ENCODE measurements at regions not wholly inside any gene's neighbourhood (a gene's known extent, or its start where the extent isn't known, plus 50 kb on each side); places are given as distances from the start of the nearest gene placed in this dataset.

DNA sequence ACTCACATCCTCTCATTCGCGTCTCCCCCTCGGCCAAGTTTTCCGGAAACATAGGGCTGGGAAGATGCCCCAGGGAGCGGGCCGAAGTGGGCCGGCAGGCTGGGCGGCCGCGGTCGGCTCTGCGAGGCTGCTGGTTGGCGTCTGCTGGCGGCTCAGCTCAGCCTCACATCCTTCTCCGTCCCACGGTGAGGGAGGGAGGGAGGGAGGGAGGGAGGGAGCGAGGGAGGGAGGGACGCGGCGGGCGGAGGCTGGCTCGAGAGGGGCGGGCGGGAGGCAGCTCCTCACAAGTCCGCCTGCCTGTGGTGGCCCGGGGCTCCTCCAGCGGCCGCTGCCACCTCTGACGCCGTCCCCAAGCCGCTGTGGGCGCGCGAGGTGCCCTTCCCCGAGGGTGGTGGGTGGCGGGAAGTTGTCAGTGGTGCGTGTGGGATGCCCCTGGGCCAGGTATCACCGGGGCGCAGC is 93.8 kb downstream of the RFLNA start:
- TF ChIP-seq, protein P1, sequence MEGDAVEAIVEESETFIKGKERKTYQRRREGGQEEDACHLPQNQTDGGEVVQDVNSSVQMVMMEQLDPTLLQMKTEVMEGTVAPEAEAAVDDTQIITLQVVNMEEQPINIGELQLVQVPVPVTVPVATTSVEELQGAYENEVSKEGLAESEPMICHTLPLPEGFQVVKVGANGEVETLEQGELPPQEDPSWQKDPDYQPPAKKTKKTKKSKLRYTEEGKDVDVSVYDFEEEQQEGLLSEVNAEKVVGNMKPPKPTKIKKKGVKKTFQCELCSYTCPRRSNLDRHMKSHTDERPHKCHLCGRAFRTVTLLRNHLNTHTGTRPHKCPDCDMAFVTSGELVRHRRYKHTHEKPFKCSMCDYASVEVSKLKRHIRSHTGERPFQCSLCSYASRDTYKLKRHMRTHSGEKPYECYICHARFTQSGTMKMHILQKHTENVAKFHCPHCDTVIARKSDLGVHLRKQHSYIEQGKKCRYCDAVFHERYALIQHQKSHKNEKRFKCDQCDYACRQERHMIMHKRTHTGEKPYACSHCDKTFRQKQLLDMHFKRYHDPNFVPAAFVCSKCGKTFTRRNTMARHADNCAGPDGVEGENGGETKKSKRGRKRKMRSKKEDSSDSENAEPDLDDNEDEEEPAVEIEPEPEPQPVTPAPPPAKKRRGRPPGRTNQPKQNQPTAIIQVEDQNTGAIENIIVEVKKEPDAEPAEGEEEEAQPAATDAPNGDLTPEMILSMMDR (IDR thresholded peaks at IDR 0.05; ENCODE audit: borderline replicate concordance, insufficient read depth, low read depth, low read length) = no peak
- H3K4me3 ChIP-seq (ENCODE audit: low read depth, low read length) = peak overlapping the region; percentile 31

DNA sequence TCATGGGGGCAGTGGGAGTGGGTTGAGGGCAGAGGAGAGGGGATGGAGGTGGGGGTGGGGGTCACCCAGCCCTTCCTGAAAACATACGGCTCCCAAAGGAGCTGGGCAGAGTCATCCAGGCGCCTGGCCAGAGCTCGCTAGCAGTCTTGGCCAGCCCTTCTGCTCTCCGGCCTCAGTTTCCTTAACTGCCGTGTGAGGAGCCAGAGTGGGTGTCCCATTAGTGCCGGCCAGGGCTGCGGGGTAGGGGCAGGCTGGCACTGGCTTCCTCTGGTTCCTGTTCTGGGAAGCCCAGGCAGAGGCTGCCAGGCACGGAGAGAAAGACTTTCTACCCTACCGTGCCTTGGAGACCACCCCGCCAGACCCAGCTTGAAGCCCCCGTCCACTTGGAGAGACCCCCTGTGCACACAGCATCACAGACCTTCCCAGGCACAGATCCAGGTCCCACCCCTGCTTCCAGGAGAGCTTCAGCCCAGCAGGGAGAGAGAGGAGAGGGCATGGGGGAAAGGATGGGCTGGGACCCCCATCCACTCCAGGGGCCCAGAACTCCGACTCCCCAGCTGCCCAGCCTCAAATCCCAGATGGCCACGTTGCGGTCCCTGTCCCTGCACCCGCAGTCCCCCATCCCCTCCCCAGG is 93.3 kb downstream of the RFLNA start:
- H3K4me3 ChIP-seq (ENCODE audit: low read depth, low read length) = no peak overlapping the region
- TF ChIP-seq, protein P1 (IDR thresholded peaks at IDR 0.05; ENCODE audit: borderline replicate concordance, insufficient read depth, low read depth, low read length) = no peak

DNA sequence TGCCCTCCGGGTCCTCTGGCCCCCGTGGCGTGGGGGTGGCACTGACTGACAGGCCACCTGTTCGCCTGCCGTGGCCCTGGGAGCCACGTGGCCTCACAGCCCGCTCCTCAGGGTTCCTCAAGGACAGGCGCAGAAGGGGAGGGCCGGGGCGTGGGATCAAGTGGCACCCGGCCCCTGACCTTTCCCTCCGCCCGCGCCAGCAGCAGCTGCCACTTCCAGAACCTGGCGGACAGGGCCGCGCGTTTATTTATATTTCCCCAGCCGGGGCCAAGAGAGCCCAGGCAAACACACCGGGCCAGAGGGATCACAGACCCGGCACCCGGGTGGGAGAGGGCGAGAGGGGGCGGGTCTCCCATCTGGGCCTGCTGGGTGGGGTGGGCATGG is 92.6 kb downstream of the RFLNA start:
- TF ChIP-seq, protein P1 (IDR thresholded peaks at IDR 0.05; ENCODE audit: borderline replicate concordance, insufficient read depth, low read depth, low read length) = no peak
- H3K4me3 ChIP-seq (ENCODE audit: low read depth, low read length) = no peak overlapping the region

DNA sequence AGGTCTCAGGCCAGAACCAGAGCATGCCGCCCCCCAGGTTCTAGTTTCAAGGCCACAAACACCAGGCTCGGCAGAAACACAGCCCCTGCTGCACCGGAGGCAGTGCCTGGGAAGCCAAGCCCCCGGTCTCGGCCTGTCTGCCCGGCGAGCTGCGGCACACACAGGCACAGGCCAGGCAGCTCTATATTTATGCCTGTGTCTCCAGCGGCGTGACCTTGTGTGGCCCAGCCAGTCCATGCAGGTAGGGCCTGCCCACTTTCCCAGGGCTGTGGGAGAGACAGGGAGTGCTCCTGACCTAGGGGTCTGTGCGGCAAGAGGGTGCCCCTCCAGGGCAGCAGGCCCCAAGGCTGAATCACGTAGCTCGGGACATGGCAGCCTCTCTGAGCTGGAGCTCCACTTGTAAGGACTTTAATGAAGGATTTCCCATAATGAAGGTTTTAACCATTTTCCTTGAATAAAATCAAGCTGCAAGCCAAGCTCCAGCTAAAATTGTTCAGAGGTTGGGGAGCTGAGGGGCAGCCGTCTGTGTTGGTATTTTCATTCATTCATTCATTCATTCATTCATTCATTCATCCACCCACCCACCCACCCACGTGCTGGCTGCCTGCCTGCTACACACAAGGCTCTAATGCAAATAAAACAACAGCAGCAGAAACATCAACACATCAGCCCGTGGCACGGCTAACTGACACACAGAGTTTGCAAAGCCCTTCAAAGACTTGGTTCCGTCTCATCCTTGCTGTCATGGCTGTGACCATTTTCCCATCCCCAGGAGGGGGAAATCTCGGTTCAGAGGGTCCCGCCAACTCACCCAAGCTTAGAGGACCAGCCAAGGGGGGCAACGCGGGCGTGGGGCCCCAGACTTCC is 92.0 kb downstream of the RFLNA start:
- TF ChIP-seq, protein P1 (IDR thresholded peaks at IDR 0.05; ENCODE audit: borderline replicate concordance, insufficient read depth, low read depth, low read length) = no peak
- H3K4me3 ChIP-seq (ENCODE audit: low read depth, low read length) = no peak overlapping the region

DNA sequence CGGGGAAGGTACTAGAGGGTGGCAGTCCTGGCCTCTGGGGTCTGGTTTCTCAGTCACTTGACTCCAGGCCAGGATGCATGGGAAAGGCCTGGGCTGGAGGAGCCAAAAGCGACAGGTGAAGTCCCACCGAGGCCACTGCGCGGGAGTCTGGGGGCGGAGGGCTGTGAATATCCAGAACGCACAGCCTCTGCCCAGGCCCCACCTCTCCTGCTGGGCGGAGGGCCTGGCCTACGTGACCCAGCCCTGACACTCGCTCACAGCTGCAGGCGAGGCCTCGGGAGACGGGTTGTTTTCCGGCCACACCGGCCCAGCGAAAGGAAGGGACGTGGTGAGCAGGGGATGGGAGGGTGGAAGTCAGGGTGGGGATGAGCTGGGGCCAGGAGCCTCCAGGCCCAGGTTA is 91.2 kb downstream of the RFLNA start:
- H3K4me3 ChIP-seq (ENCODE audit: low read depth, low read length) = no peak overlapping the region

DNA sequence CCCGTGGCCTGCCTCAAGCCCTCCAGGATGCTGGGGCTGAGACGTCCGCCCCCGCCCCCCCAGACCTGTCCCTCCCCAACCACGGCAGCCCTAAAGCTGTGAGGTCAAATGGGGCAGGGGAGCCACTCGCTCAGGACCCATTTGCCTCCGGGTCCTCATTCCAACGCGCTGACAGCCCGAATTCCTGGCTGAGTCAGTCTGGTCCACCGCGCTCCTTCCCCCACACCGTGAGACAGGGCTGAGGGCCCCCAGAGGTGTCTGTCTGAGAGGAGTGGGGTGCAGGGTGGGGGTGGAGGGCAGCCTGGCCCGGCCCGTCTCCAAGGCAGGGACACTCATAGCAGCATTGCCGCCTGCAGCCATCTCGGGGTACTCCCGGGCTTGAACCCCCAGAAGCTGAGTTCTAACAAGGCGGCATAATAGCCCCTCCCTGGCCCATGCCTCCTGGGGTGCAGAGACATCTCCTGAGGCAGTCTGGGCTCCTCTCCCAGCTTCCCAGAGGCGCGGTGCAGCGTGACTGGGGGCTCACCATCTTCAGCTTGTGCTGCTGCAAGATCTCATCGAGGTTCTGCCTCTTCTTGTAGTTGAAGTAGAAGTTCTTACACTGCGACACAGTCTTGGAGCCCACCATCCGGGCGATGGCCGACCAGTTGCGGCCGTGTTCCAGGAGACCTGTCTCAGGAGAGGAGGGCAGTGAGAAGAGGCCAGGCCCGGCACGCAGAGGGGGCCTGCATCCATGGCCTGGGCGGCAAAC is 90.5 kb downstream of the RFLNA start:
- TF ChIP-seq, protein P1 (IDR thresholded peaks at IDR 0.05; ENCODE audit: borderline replicate concordance, insufficient read depth, low read depth, low read length) = no peak
- H3K4me3 ChIP-seq (ENCODE audit: low read depth, low read length) = no peak overlapping the region

More for the DNA sequence above, 91.2 kb downstream of the RFLNA start:
- TF ChIP-seq, protein P1 (IDR thresholded peaks at IDR 0.05; ENCODE audit: borderline replicate concordance, insufficient read depth, low read depth, low read length) = no peak

All from GM12875 (cell line).